Skeletal muscle satellite cell (primary cell): ENCODE measurements at regions not wholly inside any gene's neighbourhood (a gene's known extent, or its start where the extent isn't known, plus 50 kb on each side); places are given as distances from the start of the nearest gene placed in this dataset.

Experiments
- H3K27me3 ChIP-seq: 2 replicates; pipeline ENCODE4 v1.7.0; 2013; ENCODE audit warnings: low read length; ENCODE audit not compliant: control insufficient read depth, insufficient read depth
- H3K36me3 ChIP-seq: 2 replicates; pipeline ENCODE4 v1.7.0; 2013; ENCODE audit warnings: mild to moderate bottlenecking, control low read depth, low read length; ENCODE audit not compliant: insufficient read depth
- H3K4me1 ChIP-seq: 2 replicates; pipeline ENCODE4 v1.7.0; 2013; ENCODE audit warnings: low read length; ENCODE audit not compliant: control insufficient read depth, insufficient read depth
- H3K4me2 ChIP-seq: 2 replicates; pipeline ENCODE4 v1.7.0; 2013; ENCODE audit warnings: mild to moderate bottlenecking, low read length
- H3K4me3 ChIP-seq: 2 replicates; pipeline ENCODE4 v1.7.0; 2013; ENCODE audit warnings: low read length
- H3K9ac ChIP-seq: 2 replicates; pipeline ENCODE4 v1.7.0; 2013; ENCODE audit warnings: mild to moderate bottlenecking, low read depth, low read length, moderate library complexity
- H3K9me3 ChIP-seq: replicated peaks from 2 replicates; pipeline ENCODE4 v1.7.0; 2013; ENCODE audit warnings: mild to moderate bottlenecking, control low read depth, low read length

GRCh38 chr3:6095006-6095405 is 765.9 kb upstream of the GRM7 start:
- no peaks in the 10 kb centered on the region for H3K36me3 ChIP-seq
- H3K4me3 ChIP-seq: no peak overlapping the region
- no peaks in the 10 kb centered on the region for H3K27me3 ChIP-seq
- no peaks in the 10 kb centered on the region for H3K4me1 ChIP-seq
- no peak overlapping the region for H3K9ac ChIP-seq
- no peak overlapping the region for H3K4me2 ChIP-seq
- peaks cover 7% of the 10 kb centered on the region for H3K9me3 ChIP-seq

- H3K27me3 ChIP-seq: no peaks in the 10 kb centered on the region
- no peak overlapping the region for H3K9ac ChIP-seq
- H3K36me3 ChIP-seq: no peaks in the 10 kb centered on the region
Observed at GRCh38 chr3:6097021-6097420, 763.9 kb upstream of the GRM7 start.

GRCh38 chr3:6097556-6097955 is 763.4 kb upstream of the GRM7 start:
- H3K36me3 ChIP-seq: no peaks in the 10 kb centered on the region
- peaks cover 7% of the 10 kb centered on the region for H3K9me3 ChIP-seq
- no peak overlapping the region for H3K4me3 ChIP-seq
- no peaks in the 10 kb centered on the region for H3K4me1 ChIP-seq
- no peaks in the 10 kb centered on the region for H3K27me3 ChIP-seq
- no peak overlapping the region for H3K9ac ChIP-seq
- H3K4me2 ChIP-seq: no peak overlapping the region

More at GRCh38 chr3:6097021-6097420, 763.9 kb upstream of the GRM7 start:
- Histone ChIP-seq H3K4me1 (no peaks in the 10 kb centered on the region), H3K4me2 (no peak overlapping the region), H3K4me3 (no peak overlapping the region), H3K9me3 (peaks cover 7% of the 10 kb centered on the region)

- no peak overlapping the region for H3K4me3 ChIP-seq
- peaks cover 8% of the 10 kb centered on the region for H3K9me3 ChIP-seq
- no peak overlapping the region for H3K9ac ChIP-seq
- H3K27me3 ChIP-seq: no peaks in the 10 kb centered on the region
- no peaks in the 10 kb centered on the region for H3K36me3 ChIP-seq
- no peaks in the 10 kb centered on the region for H3K4me1 ChIP-seq
- no peak overlapping the region for H3K4me2 ChIP-seq
Observed at GRCh38 chr3:6098516-6099157, 762.3 kb upstream of the GRM7 start.

- no peaks in the 10 kb centered on the region for H3K27me3 ChIP-seq
- H3K4me2 ChIP-seq: no peak overlapping the region
- no peak overlapping the region for H3K4me3 ChIP-seq
- H3K9ac ChIP-seq: no peak overlapping the region
- no peaks in the 10 kb centered on the region for H3K36me3 ChIP-seq
- peaks cover 3% of the 10 kb centered on the region for H3K9me3 ChIP-seq
- no peaks in the 10 kb centered on the region for H3K4me1 ChIP-seq
Observed at GRCh38 chr3:6099458-6100075, 761.3 kb upstream of the GRM7 start.

- Histone ChIP-seq H3K9ac (no peak overlapping the region), H3K36me3 (no peaks in the 10 kb centered on the region), H3K4me1 (no peaks in the 10 kb centered on the region), H3K4me2 (no peak overlapping the region), H3K27me3 (no peaks in the 10 kb centered on the region), H3K9me3 (peaks cover 9% of the 10 kb centered on the region), H3K4me3 (no peak overlapping the region)
Observed at GRCh38 chr3:6105187-6105586, 755.7 kb upstream of the GRM7 start.

GRCh38 chr3:6108957-6109356 is 752.0 kb upstream of the GRM7 start:
- H3K27me3 ChIP-seq: no peaks in the 10 kb centered on the region
- no peaks in the 10 kb centered on the region for H3K36me3 ChIP-seq
- H3K9ac ChIP-seq: no peak overlapping the region
- H3K4me2 ChIP-seq: no peak overlapping the region
- no peak overlapping the region for H3K4me3 ChIP-seq
- H3K9me3 ChIP-seq: peaks cover 6% of the 10 kb centered on the region
- H3K4me1 ChIP-seq: no peaks in the 10 kb centered on the region

- Histone ChIP-seq H3K36me3 (no peaks in the 10 kb centered on the region), H3K4me1 (no peaks in the 10 kb centered on the region), H3K4me3 (no peak overlapping the region), H3K27me3 (no peaks in the 10 kb centered on the region), H3K9me3 (peaks cover 6% of the 10 kb centered on the region), H3K9ac (no peak overlapping the region), H3K4me2 (no peak overlapping the region)
Observed at GRCh38 chr3:6110451-6110850, 750.5 kb upstream of the GRM7 start.

- Histone ChIP-seq H3K36me3 (no peaks in the 10 kb centered on the region), H3K4me3 (no peak overlapping the region), H3K27me3 (no peaks in the 10 kb centered on the region), H3K9ac (no peak overlapping the region), H3K4me1 (no peaks in the 10 kb centered on the region), H3K4me2 (no peak overlapping the region), H3K9me3 (peaks cover 3% of the 10 kb centered on the region)
Observed at GRCh38 chr3:6112546-6112945, 748.4 kb upstream of the GRM7 start.

GRCh38 chr3:6113338-6113737 is 747.6 kb upstream of the GRM7 start:
- no peaks in the 10 kb centered on the region for H3K4me1 ChIP-seq
- no peaks in the 10 kb centered on the region for H3K27me3 ChIP-seq
- H3K4me3 ChIP-seq: no peak overlapping the region
- H3K36me3 ChIP-seq: no peaks in the 10 kb centered on the region
- no peak overlapping the region for H3K9ac ChIP-seq
- no peak overlapping the region for H3K4me2 ChIP-seq
- peaks cover 4% of the 10 kb centered on the region for H3K9me3 ChIP-seq

- Histone ChIP-seq H3K9me3 (peaks cover 7% of the 10 kb centered on the region), H3K27me3 (no peaks in the 10 kb centered on the region), H3K4me1 (no peaks in the 10 kb centered on the region), H3K9ac (no peak overlapping the region), H3K36me3 (no peaks in the 10 kb centered on the region), H3K4me3 (no peak overlapping the region), H3K4me2 (no peak overlapping the region)
Observed at GRCh38 chr3:6119367-6119766, 741.5 kb upstream of the GRM7 start.

GRCh38 chr3:6120786-6121185 is 740.1 kb upstream of the GRM7 start:
- Histone ChIP-seq H3K4me1 (no peaks in the 10 kb centered on the region), H3K36me3 (no peaks in the 10 kb centered on the region), H3K9ac (no peak overlapping the region), H3K4me2 (no peak overlapping the region), H3K9me3 (peaks cover 7% of the 10 kb centered on the region), H3K27me3 (no peaks in the 10 kb centered on the region), H3K4me3 (no peak overlapping the region)
